Nucleus accumbens (tissue), 56 donors: ENCODE measurements at regions not wholly inside any gene's neighbourhood (a gene's known extent, or its start where the extent isn't known, plus 50 kb on each side); places are given as distances from the start of the nearest gene placed in this dataset.
A peak's percentile ranks its signal among the peaks of the same experiment; 100 is the strongest.

Source experiments
- DNase-seq, 56 donors: peaks; one replicate each; lab custom pipeline; 2025; lab: John Stamatoyannopoulos, UW

DNA sequence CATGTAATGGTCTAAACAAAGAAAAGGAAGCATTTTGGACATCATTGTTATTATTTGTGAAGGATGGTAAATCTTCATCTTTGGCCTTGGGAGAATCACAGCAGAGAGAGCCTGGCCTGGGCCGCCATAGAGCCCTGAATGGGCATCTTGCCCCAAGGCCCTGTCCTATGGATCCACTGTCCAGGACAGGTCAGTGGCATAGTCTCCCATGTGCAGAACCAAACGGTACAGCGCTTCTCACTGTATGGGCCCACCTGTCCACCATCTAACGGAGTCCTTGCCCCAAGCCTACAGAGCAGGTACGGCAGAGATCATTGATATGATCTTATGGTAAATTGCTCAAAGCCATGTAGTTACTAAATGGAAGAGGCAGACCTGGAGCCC, 185.7 kb downstream of the FOXD2 start:
- DNase-seq = no peak

DNA sequence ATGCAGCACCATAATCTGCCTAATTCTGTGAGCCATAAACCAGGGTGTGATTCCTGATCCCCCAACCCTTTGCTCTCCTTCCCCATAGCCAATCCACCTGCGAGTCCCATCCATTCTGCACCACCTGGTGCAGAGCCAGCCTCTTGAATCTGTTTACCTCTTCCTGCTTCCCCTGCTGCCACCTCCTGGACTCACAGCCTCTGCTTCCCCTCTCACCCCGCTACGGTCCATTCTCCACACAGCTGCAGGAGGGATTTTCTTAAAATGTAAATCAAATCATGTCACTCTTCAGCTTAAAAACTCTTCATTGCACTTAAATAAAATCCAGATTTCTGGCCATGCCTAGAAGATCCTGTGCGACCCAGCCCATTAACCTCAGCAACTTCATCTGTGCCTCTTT, 186.7 kb downstream of the FOXD2 start:
- DNase-seq = peak in 1 of 56 donors; percentile 5

DNA sequence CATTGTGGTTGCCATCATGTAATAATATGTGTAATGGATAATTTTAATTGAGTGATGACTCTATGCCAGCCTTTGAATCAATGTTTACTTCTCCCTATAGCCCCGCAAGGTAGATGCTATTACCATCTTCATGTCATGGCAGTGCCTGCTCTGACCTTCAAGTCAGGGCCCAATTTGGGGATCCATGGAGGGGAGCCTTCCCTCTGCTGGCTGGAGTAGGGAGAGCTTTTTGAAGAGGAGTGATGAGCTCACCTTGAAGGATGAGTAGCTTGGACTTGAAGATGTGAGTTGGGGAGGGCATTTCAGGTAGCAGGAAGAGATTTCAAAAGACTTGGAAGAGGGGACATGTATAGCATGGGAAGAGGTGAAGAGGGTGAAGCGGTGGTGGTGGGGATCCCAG, 189.2 kb downstream of the FOXD2 start:
- DNase-seq = no peak

DNA sequence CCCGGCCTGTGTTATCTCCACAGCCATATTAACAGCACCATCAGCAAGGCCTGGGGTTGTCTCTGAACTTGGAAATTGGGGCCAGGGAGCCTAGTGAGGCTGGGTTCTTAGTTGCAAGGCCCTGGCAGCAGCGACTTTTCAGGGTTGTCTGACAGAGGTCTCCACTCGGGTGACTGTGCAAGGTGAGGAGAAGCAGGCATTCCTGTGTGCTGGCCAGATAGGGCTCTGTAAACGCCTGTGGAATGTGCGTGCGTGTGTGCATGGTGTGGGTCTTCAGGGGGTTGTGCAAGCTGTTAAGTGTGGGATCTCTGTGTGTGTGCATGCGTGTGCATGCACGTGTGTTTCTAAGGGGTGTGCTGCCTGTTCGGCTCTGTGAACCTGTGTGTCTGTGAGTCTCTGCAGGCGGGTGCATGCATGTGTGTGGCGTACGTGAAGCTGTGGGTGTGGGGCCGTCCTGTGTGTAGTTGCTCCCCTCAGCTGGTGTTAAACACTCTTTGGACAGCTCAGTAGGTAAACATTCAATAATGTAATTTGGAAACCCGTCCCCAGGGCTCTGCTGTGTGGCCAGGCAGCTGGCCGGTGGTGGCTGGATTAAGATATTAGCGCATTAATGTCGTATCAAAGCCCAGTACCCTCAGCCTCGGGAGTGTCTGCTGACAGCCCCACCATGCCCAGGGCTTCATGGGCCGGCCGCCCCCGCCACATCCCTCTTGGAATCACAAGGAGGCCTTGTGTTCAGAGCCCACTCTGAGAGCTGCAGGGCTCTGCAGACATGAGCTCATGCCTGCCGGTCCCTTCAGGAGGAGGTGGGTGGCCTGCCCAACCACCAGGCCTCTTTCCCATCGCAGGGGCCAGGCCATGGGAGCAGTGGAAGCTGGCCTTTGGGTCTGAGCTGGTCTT, 189.9 kb downstream of the FOXD2 start:
- DNase-seq = no peak

DNA sequence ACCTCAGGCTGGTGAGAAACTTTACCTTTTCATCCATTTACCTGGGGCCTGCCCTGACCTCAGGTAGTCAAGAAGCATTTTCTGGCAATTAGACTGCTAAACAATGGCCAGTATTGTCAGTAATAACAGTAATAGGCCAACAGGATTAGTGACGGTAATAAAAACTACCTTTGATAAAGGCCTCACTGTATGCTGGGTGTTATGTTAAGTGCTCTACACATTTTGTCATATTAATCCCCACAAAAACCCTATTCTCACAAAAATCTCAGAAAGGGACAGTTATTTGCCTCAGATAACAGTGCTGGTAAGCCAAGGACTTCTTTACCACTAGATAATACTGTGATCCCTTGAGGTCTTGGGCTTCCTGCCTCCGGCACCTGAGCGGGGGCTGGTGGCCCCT, 191.4 kb downstream of the FOXD2 start:
- no peak for DNase-seq

DNA sequence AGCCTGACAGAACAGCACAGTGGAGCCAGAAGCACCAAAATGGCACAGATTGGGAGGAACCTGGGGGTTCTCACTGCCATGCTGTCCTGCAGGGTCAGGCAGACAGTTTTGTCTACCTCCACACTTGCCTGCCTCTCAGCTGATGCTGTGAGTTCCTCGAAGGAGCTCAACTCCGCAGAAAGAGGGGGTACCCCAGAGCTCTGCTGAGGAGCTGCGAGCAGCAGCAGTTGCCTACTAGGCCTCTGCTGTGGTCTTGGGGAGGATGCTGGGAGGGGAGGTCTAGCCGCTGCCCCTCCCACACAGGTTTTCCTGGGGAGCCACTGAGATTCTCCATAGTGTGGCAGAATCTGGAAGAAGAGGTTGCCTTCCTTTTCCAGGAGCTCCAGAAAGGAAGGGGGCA, 192.5 kb downstream of the FOXD2 start:
- DNase-seq = no peak

DNA sequence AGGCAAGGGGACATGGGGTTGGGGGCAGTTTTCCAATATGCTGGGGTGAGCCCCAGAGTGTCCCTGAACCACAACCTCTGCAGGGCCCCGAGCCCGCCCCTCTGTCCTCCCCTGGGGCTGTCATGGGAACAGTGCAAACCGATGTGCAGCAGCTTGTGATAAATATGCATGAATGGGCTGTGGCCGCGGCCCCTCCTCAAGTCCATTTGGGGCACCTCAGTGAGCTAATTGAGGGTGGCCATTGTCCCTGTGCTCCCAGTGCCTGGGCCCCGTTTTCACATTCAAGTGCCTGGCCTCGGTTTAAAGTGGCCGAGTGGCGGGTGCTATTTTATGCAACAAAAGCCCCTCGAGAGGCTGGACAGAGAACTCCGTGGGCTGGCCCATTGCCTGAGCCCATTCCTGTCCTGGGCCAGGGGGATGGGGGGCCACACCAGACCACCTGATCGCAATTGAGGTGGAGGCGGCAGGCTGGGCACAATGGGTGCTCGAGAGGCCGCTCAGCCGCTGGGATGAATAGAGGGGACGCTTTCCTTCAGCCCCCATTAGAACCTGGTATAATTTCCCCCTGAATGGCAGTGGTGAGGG, 193.7 kb downstream of the FOXD2 start:
- peak in 2 of 56 donors; percentile 4 to 9 for DNase-seq

DNA sequence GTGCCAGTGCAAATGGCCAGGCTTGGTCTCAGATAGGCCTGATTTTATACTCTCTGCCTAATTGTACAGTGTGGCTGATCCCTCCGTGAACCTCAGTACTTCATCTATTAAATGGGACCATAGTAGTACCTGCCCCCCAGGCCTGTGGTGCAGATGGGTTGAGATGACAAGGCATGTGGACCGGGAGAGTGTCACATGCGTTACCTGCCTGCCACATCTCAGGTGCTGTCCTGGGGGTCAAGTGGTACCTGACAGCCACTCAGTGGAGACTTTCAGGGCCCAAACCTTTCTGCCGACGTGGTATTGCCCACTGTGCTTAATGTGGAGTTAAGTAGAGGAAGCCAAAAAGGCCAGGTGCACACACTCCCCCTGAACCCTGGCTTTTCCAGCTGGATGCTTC, 197.3 kb downstream of the FOXD2 start:
- no peak for DNase-seq

DNA sequence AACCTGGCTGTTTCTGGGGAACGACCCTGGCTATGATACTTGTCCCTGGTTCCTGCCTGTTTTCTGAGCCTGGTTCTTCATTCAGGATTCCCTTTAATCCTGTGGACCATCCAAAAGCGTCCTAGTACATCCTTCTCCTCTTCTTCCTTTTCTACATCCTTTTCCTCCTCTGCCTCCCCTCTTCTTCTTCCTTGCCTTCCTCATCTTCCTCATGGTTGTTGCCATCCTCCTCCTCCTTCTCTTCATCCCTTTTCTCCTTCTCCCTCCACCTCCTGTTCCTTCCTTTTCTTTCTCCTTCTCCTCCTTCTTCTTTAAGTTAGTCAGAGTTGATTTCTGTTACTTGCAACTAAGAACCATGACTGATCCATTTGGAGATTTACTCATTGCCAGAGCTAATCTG, 197.8 kb downstream of the FOXD2 start:
- no peak for DNase-seq

DNA sequence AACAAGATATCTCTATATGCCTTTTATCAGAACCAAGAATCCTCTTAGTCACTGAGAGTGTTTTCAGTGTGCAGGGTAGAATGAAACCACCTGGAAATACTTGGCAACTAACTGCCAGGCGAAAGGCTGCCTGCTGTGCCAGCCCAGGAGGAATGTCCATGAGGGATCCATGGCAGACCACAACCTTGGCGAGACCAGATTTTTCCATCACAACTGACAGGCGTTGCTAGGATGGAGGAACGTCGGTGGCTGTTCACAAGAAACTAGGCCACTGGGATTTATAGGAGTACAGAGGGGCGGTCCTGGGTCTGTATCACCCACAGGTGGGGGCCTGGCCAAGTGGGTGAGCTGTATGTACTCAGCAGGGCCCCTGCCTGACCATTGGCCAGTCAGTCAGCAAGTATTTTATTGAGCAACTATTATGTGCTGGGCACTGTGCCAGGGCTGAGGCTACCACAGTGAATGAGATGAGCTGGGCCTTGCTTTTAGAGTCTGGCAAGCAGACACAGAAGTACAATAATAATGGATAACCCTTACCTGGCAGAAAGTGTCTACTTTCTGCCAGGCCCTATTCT, 199.4 kb downstream of the FOXD2 start:
- no peak for DNase-seq

DNA sequence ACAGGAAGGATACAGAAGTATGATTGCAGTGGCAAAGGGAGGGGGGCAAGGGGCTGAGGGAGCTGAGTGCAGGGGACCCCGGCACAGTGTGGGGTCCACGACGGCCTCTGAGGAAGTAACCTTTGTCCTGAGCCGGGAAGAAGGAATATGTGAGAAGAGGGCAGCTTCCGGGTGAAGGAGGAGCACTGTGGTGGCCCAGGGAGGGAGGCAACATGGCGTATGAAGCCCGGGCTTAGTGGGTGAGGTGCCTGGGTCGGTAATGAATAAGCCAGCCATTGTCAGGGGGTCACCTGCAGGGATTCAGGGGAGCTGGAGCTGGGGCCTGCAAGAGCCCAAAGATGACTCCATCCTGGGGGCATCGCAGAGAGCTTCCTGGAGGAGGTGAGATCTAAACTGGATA, 200.4 kb downstream of the FOXD2 start:
- no peak for DNase-seq

DNA sequence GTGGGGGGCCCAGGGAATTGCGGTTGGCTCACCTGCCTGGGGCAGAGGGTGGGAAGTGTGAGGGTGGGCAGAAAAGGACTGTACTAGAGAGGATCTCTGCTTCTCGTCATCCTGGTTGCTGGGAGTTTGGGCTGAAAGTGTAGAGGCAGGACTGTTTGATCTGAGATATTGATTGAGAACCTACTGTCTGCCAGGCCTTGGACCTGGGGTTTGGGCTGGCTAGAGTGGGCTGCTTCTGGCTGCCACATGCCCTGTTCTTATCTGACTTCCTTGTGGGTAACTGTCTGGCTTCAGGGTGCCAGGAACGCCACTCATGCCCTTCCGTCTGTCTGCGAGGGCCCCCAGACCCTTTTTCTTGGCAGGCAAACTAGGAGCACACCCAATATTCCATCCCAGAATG, 200.9 kb downstream of the FOXD2 start:
- no peak for DNase-seq

DNA sequence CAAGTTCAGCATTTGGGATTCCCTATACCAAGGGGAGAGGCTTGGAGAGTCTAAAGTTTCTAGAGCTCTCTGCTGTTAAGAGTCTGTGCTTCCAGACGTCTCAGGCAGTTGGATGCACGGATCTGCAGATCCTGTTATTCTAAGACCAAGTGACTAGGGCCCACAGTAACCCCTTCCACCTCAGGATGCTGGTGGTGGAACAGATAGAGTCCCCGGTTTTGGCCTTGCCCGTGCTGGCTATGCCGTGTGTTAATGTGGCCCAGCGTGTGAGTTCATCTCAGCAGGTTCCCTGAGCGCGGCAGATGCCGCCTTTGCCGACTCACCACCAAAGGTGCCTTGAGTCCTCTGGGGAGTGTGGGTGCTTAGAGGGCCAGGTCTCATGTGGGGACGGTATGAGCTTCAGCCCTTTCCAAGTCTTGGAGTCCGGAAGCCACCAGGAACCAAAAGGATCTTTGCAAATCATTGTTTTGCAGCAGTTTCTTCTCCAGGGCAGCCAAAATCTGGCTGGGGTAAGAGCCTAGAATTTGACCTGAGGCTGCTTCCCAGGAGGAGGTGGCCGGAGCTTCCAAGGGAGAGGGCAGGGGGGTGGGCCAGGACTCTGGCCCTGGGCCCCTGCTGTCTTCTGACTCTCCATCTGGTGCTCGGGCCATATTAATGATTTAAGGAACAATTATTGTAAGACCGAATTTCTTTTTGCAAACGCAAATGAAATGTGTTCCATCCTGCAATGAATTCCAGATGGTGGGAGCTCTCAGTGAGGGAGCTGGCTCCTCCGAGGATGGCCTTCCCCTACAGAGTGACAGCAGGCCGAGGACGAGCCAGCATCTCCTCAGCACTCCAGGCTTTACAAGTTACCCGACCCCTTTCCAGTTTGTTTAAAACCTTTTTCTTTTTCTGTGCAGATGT, 205.7 kb downstream of the FOXD2 start:
- DNase-seq = no peak

DNA sequence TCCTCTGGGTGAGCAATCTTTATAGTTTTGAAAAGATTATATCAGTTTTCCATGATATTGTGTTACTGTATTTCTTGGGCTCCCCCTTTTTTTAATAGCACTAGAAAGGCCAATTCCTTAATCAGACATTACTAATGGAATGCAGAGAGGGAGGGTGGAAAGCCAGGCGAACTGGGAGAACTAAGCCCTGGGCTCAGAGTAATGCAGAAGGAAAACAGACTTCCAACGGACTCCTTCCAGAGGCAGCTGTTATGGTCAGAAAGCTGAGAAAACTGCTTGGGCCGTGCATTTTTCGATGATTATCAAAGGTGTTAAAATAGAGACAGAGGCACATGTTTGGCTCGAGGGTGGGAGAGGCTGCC, 206.3 kb downstream of the FOXD2 start:
- no peak for DNase-seq

DNA sequence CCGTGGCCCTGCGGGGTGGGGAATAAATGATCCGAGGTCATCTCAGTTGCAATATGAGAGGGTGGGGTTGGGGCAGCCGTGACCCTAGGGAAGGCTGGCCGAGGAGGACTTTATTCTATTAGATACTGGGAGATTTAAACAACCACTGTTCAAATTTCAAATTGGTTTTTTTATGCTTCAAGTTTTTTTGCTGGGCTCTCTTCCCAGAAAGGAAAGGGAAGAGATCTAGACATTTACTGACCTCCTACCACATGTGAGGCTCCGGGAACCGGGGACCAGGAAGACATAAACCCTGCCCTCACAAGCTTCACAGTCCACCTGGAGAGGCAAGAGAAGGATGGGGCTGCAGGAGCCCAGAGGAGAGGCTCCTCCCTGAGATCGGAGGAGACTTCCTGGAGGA, 207.3 kb downstream of the FOXD2 start:
- no peak for DNase-seq

DNA sequence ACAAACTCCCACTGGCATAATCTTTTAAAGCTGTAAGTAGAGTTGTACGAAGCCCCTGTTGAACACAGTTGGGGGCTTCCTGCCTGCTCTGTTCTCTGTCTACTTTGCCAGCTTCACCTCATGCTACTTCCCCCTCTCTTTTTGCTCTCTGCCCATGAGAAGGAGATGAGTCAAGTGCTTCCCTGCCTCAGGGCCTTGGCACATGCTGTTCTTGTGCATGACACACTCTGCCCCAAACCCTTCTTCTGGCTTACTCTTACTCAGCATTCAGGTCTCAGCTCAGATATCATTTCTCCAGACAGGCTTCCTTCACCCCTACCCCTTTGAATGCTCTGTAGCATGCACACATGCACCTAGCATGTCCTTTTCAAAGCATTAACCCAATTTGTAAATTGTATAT, 208.8 kb downstream of the FOXD2 start:
- no peak for DNase-seq

DNA sequence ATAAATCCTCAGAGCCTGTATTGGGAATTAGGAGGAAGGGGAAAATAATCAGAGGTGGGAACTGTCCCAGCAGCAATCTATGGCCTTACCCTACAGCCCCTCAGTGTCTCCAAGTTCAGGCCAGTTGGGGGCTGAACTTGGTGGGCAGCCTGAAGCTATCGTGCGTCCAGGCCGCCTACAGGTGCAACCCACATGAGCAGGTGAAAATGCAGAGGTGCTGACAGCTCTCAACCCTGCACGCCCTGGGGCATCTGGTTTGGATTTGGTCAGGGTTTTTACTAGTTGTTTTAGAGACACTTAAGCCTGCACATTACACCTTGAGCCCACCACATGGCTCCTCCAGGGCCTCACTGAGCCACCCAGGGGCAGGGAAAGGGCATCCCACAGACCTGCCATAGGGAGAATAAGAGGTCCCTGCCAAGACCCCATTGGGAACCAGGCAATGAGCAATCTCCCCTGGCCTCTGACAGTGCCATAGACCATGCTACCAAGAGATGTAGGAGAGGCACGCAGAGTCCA, 209.5 kb downstream of the FOXD2 start:
- DNase-seq = no peak

DNA sequence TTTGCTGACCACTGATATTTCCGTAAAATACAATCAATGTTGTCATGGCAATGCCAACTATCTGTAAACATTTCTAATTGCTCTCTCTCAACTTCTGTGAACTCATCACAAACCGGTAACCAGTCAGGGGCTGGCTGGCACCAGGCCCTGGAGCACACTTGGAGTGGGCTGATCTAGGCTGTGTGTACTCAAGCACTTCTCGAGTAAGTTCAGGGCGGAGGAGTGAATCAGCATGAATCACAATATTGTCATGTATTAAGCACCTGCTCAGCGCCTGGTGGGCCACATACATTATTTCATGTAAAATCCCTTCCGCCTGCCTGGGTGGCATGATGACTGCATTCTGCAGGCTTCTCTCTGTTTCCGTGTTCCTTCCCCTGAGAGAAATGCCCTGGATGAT, 212.4 kb downstream of the FOXD2 start:
- DNase-seq = peak in 2 of 56 donors; percentile 3 to 22

DNA sequence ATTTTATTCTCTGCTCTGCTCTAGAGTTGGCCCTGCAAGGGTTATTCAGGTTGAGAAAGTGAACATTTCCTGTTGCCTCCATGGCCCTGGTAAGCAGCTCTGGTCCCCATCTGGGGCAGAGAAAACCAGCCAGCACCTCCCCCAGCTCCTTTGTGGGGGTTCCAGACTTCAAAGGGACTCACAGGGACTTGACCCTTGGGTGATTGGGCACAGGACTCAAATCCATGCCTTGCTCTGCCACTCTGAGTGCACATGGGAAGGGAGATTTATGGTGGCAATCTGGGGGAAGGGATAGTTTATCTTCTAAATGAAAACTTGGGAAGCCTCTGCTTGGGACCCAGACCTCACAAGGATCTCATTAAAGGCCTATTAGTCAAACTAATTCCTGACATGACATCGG, 212.8 kb downstream of the FOXD2 start:
- DNase-seq = no peak

DNA sequence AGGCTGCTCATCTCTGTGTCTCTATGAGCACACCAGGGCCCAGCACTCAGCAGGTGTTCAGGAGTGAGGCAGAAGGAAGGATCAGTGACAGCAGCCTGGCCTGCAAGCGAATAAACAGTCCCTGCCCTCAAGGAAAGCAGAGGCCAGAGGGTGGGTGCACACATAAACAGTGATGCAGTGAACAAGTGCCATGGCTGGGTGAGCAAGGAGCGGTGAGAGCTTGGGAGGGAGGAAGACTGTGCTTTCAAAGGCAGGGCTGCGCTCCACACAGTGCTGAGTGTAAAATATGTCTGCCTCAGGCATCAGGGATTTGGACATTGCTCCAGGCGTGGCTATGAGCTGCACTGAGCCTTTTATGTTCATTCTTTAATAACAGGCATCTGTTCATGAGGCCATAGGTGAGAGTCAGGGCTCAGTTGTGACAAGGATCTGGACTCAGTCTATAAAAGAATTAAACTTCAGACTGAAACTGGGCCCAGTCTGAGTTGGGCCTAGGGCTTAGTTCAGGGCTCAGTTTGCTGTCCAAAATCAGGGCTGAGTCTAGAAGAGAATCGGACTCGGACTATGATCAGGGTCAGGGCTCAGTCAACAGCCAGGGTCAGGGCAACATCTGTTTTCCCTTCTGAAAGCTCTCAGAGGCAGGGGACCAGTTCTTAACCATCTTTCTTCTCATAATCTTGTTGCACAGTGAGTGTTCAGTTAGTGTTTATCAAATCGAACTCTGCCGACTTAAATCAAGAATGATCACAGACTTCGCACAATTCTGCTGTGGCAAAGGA, 213.7 kb downstream of the FOXD2 start:
- DNase-seq = no peak
